Mammary epithelial cell (primary cell): ENCODE measurements at regions not wholly inside any gene's neighbourhood (a gene's known extent, or its start where the extent isn't known, plus 50 kb on each side); places are given as distances from the start of the nearest gene placed in this dataset.

ENCODE experiments used
- CTCF ChIP-seq, 2 donors: IDR thresholded peaks in 1 of 2; conservative IDR thresholded peaks in 1 of 2; 2 replicates each; pipeline ENCODE4 v1.5.1; 2011 to 2012; ENCODE audit warnings: inconsistent platforms in 2 of 2, low read length in 2 of 2, mild to moderate bottlenecking in 2 of 2, control low read depth in 1 of 2, low read depth in 1 of 2; ENCODE audit not compliant: insufficient read depth in 1 of 2; ENCODE audit errors: extremely low read depth in 1 of 2
- EZH2 ChIP-seq: IDR thresholded peaks from 2 replicates; pipeline ENCODE4 v1.6.1; 2012; ENCODE audit warnings: low read length, inconsistent platforms, borderline replicate concordance

- TF ChIP-seq EZH2 (no peak), CTCF (conservative IDR thresholded peaks at IDR 0.05 in 1 of 2, IDR thresholded peaks at IDR 0.05 in 1 of 2; ENCODE audit: extremely low read depth in 1 of 2, insufficient read depth in 1 of 2, low read depth in 1 of 2, low read length in 2 of 2) (no peak)
These were observed 496.7 kb downstream of the TYW1 start for GRCh38 chr7:67493366-67493765.
